ENCODE measurements at regions not wholly inside any gene's neighbourhood (a gene's known extent, or its start where the extent isn't known, plus 50 kb on each side); places are given as distances from the start of the nearest gene placed in this dataset.

- TF ChIP-seq, protein P1, sequence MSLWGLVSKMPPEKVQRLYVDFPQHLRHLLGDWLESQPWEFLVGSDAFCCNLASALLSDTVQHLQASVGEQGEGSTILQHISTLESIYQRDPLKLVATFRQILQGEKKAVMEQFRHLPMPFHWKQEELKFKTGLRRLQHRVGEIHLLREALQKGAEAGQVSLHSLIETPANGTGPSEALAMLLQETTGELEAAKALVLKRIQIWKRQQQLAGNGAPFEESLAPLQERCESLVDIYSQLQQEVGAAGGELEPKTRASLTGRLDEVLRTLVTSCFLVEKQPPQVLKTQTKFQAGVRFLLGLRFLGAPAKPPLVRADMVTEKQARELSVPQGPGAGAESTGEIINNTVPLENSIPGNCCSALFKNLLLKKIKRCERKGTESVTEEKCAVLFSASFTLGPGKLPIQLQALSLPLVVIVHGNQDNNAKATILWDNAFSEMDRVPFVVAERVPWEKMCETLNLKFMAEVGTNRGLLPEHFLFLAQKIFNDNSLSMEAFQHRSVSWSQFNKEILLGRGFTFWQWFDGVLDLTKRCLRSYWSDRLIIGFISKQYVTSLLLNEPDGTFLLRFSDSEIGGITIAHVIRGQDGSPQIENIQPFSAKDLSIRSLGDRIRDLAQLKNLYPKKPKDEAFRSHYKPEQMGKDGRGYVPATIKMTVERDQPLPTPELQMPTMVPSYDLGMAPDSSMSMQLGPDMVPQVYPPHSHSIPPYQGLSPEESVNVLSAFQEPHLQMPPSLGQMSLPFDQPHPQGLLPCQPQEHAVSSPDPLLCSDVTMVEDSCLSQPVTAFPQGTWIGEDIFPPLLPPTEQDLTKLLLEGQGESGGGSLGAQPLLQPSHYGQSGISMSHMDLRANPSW (CRISPR knock-in tag; conservative IDR thresholded peaks at IDR 0.05; ENCODE audit: low read depth) = no peak
- TF ChIP-seq, protein P2, sequence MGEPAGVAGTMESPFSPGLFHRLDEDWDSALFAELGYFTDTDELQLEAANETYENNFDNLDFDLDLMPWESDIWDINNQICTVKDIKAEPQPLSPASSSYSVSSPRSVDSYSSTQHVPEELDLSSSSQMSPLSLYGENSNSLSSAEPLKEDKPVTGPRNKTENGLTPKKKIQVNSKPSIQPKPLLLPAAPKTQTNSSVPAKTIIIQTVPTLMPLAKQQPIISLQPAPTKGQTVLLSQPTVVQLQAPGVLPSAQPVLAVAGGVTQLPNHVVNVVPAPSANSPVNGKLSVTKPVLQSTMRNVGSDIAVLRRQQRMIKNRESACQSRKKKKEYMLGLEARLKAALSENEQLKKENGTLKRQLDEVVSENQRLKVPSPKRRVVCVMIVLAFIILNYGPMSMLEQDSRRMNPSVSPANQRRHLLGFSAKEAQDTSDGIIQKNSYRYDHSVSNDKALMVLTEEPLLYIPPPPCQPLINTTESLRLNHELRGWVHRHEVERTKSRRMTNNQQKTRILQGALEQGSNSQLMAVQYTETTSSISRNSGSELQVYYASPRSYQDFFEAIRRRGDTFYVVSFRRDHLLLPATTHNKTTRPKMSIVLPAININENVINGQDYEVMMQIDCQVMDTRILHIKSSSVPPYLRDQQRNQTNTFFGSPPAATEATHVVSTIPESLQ (CRISPR knock-in tag; IDR thresholded peaks at IDR 0.05) = no peak
- TF ChIP-seq, protein P3, sequence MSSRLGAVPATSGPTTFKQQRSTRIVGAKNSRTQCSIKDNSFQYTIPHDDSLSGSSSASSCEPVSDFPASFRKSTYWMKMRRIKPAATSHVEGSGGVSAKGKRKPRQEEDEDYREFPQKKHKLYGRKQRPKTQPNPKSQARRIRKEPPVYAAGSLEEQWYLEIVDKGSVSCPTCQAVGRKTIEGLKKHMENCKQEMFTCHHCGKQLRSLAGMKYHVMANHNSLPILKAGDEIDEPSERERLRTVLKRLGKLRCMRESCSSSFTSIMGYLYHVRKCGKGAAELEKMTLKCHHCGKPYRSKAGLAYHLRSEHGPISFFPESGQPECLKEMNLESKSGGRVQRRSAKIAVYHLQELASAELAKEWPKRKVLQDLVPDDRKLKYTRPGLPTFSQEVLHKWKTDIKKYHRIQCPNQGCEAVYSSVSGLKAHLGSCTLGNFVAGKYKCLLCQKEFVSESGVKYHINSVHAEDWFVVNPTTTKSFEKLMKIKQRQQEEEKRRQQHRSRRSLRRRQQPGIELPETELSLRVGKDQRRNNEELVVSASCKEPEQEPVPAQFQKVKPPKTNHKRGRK (CRISPR knock-in tag; IDR thresholded peaks at IDR 0.05; ENCODE audit: borderline replicate concordance) = no peak
- TF ChIP-seq ATF2 (CRISPR knock-in tag; IDR thresholded peaks at IDR 0.05; ENCODE audit: borderline replicate concordance, low read depth) (no peak), E2F1 (CRISPR knock-in tag; IDR thresholded peaks at IDR 0.05) (no peak), E2F4 (CRISPR knock-in tag; IDR thresholded peaks at IDR 0.05; ENCODE audit: borderline replicate concordance, low read depth) (no peak)
These were observed 160.1 kb downstream of the RAB38 start (continued) for GRCh38 chr11:88015170-88015569.

DNA sequence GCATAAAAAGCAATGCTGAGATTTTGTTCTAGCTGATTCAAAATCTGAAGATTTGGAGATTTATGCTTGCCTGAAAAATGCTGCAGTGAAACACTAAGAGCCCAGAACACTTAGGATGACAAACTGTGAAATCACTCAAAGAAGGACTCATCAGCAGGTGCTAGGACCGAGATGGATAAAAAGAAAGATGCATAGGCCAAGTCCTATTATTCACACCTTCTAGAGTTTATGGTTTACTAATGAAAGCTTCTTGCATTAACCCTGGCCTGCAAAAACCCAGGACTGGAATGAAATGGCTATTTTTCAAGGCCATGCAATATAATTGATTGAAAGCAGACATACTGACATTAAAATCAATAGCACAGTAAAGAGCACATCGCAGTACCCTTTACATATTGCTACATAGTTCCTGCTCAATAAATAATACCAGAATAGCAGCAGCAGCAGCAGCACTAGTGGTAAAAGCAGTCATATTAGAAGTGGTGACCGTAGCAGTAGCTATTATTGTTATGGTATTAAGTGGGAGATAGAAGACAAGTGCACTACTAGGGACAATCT, 161.7 kb downstream of the RAB38 start:
- no peaks in the 10 kb centered on the region for H3K27me3 Mint-ChIP-seq (ENCODE audit: low read depth)
- peaks cover 11% of the 10 kb centered on the region for H3K4me1 Mint-ChIP-seq
- no peak for DNase-seq (ENCODE audit: low spot score)
- H3K4me3 Mint-ChIP-seq = no peak overlapping the region
- no peak overlapping the region for H3K27ac Mint-ChIP-seq
- ATAC-seq = no peak
- ChIA-PET CTCF (no interaction called here), POLR2A (no interaction called here)
- H3K36me3 Mint-ChIP-seq = no peaks in the 10 kb centered on the region
- H3K9me3 Mint-ChIP-seq = no peaks in the 10 kb centered on the region
- TF ChIP-seq ZSCAN18 (CRISPR knock-in tag; IDR thresholded peaks at IDR 0.05) (no peak), HMGA2 (CRISPR knock-in tag; IDR thresholded peaks at IDR 0.05) (no peak), GRHL2 (CRISPR knock-in tag; IDR thresholded peaks at IDR 0.05; ENCODE audit: insufficient replicate concordance, severe bottlenecking) (no peak), ZNF232 (CRISPR knock-in tag; IDR thresholded peaks at IDR 0.05) (no peak), ATF1 (CRISPR knock-in tag; IDR thresholded peaks at IDR 0.05) (no peak), ZNF396 (CRISPR knock-in tag; IDR thresholded peaks at IDR 0.05; ENCODE audit: borderline replicate concordance) (no peak), ZNF317 (CRISPR knock-in tag; IDR thresholded peaks at IDR 0.05; ENCODE audit: borderline replicate concordance, low read depth) (no peak), RELA (CRISPR knock-in tag; IDR thresholded peaks at IDR 0.05; ENCODE audit: borderline replicate concordance) (no peak), E2F1 (CRISPR knock-in tag; IDR thresholded peaks at IDR 0.05) (no peak), SOX15 (CRISPR knock-in tag; IDR thresholded peaks at IDR 0.05) (no peak), ZNF121 (CRISPR knock-in tag; IDR thresholded peaks at IDR 0.05) (no peak), OVOL2 (CRISPR knock-in tag; IDR thresholded peaks at IDR 0.05; ENCODE audit: borderline replicate concordance) (no peak)
- TF ChIP-seq, protein P4, sequence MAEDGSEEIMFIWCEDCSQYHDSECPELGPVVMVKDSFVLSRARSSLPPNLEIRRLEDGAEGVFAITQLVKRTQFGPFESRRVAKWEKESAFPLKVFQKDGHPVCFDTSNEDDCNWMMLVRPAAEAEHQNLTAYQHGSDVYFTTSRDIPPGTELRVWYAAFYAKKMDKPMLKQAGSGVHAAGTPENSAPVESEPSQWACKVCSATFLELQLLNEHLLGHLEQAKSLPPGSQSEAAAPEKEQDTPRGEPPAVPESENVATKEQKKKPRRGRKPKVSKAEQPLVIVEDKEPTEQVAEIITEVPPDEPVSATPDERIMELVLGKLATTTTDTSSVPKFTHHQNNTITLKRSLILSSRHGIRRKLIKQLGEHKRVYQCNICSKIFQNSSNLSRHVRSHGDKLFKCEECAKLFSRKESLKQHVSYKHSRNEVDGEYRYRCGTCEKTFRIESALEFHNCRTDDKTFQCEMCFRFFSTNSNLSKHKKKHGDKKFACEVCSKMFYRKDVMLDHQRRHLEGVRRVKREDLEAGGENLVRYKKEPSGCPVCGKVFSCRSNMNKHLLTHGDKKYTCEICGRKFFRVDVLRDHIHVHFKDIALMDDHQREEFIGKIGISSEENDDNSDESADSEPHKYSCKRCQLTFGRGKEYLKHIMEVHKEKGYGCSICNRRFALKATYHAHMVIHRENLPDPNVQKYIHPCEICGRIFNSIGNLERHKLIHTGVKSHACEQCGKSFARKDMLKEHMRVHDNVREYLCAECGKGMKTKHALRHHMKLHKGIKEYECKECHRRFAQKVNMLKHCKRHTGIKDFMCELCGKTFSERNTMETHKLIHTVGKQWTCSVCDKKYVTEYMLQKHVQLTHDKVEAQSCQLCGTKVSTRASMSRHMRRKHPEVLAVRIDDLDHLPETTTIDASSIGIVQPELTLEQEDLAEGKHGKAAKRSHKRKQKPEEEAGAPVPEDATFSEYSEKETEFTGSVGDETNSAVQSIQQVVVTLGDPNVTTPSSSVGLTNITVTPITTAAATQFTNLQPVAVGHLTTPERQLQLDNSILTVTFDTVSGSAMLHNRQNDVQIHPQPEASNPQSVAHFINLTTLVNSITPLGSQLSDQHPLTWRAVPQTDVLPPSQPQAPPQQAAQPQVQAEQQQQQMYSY (CRISPR knock-in tag; IDR thresholded peaks at IDR 0.05) = no peak
